Eye (tissue), 1 donor: ENCODE measurements at regions not wholly inside any gene's neighbourhood (a gene's known extent, or its start where the extent isn't known, plus 50 kb on each side); places are given as distances from the start of the nearest gene placed in this dataset.
"Not testable (repeated sequence)": the region's sequence is repeated elsewhere in the genome, so short reads cannot be mapped to it uniquely, and the experiment has no call there.

Experiments used
- DNase-seq: peaks from one replicate; pipeline ENCODE4 v3.0.0-alpha.2; 2015

DNA sequence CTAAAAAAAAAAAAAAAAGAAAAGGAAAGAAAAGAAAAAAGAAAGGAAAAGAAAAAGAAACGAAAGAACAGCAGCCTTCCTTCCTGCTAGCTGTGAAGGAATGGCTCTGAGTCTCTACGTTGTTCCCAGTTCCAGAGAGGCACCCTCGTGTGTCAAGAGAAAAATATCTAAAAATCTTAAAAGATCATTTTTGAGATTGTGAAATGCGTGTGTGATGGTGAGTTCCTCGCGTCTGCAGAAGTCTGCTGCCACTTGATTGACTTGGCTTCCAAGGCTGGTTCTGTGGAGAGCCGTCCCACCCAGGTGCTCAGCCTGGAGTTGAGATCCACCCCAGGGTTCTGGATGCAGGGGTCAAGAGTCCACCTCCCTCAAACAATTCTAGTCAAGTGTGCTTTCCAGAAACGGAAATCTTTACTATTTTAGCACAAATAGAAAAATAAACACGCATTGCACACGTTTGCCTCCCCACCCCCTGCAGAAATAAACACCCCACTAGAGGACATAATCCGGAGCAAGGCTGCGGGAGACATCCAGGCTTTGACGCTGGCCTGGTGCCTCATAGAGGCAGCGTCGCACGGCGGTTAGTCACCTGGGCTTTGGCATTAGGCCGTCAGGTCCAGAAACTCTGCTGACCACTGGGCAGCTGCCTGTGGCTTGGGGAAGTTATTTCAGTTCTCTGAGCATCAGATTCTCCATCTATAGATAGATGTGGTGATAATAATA lies 265.4 kb downstream of the FAM43A start:
- no peak for DNase-seq

DNA sequence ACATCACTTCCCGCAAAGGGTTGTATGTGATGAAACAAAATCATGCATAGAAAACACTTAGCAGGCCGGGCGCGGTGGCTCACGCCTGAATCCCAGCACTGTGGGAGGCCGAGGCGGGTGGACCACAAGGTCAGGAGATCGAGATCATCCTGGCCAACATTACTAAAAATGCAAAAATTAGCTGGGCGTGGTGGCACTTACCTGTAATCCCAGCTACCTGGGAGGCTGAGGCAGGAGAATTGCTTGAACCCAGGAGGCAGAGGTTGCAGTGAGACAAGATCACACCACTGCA lies 265.9 kb downstream of the FAM43A start:
- not testable (repeated sequence) for DNase-seq

DNA sequence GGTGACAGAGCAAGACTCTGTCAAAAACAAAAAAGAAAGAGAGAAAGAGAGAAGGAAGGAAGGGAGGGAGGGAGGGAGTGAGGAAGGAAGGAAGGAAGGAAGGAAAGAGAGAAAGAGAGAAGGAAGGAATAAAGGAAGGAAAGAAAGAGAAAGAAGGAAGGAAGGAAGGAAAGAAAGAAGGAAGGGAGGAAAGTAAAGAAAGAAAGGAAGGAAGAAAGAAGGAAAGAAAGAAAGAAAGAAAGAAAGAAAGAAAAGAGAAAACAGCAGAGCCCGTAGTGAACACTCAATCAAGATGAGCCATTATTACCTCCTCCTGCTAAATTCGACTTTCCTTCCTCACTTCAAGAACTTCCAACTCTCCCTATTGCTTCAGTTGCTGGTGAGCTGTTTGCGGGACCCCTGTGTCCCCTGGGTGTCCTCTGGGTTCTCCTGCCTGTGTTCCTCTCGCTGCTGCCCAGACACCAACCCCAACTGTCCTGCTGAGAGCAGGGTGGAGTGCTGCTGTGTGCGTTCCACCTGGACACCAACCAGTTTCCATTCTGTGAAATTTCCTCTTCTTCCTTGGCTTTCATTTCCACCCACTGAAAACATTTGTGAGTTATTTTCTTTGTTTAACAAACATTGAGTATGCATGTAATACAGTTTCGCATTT lies 266.4 kb downstream of the FAM43A start:
- DNase-seq, result no peak

DNA sequence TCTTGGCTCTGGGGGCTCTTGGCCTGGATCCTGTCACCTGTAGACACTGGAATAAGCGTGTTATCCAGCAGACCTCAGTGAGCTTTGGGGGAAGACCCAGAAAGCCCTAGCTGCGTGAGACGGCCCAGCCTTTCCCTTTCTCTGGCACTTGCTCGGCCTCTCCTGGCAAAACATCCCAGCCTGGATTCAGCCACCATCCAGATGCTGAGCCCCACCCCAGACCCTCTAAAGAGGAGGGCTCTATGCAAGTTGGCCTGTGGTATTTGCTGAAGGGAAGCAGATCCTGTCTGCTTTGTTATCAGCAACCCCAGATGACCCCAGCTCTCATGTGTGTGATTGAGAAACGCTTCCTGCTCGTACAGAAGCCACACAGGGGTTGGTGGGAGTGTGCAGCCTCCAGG lies 267.2 kb downstream of the FAM43A start:
- DNase-seq, result no peak

DNA sequence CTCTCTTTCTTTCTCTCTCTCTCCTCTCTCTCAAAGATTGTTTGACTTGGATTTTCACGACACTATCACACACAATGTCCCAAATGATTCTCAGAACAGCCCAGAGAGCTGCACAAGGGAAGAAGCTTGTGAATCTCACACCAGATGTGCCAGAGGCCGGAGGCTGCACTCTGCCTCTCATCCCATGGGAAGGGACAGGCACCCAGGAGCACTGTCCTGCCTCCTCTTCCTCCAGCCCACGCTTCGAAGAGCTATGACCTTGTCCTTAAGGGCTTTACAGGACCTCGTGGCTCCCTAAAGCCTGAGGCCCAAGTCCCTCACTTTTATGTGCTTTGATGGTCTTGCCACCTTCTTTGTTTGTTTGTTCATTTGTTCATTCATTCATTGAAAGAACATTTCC lies 267.6 kb downstream of the FAM43A start:
- DNase-seq, result no peak

DNA sequence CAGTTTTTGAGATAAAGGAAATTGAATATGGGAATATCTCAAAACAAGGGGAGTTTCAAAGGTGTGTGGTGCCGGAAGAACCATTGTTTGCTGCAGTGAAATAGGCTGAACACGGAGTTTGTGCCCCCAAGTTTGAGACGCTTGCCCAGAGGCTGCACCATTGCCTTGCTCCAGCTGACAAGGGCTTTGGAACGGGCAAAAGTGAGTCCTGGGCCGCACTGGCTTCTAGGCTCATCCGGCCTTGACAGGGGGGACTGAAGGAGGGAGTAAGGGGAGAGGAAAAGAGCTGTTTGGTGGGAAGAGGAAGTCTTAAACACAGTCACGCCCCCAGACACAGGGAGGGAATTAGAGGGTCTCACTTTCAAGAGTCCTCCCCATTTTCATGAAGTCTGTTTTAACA lies 269.9 kb downstream of the FAM43A start:
- no peak for DNase-seq

DNA sequence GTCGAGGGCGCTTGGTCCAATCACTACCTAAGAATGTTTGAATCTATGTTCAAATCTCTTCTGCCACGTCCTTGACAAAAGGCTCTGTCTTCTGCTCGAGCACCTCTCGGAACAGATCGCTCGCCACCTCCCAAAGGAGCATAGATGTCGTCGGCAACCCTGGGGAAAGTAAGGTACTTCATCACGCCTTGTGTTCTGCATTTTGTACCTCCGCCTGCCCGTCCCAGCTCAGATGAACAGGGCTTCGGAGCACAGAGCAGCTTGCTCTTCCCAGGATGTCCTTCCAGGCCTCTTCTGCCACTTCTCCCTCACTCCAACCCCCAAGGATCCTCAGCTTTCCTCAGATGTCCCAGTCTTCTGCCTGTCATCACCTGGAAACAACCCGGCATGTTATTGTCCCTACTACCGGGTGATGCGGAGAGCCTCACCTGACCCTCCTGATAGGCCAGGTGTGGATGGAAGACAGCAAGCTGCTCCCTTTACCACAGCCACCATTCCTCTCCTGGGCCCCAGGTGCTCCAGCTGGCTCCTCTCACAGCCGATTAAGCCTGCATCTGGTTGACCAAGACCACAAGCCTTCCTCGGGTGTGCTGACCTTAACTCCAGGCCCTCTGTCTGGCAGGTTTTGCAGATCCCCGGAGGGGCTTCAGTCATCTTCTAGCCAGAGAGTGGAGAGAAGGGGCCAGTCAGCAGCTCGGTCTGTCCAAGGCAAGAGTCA lies 270.5 kb downstream of the FAM43A start:
- no peak for DNase-seq

DNA sequence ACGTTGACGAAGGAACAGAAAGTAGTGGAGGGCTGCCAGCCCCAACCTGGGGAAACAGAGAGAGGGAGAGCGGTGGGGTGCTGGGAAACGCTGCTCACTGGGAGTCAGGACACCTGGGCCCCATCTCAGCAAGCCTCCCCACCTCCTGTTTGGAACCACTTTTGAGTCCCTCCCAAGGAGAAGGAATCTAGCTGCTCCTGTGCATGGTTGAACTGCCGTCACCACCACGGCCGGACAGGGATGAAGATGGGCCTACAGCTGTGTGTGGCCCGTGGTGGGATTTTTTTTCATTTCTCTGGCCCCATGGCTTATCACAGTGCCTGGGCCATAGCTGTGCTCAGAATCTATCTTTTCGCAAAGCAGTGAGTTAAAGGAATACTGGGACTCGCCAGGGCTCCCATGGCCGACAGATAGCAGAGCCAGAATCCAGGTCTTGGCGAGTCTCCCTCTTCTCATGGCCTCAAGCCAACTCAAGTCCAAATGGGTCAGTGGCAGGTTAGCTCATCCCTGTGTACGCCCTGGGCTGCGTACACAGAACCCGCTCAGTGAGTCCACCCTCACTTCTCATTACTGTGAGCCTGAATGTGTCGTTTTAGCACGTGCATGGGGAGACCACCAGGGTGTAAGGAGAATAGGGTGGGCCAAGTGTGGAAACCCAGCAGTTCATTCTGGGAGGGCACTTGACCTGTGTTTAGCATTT lies 271.2 kb downstream of the FAM43A start:
- no peak for DNase-seq

DNA sequence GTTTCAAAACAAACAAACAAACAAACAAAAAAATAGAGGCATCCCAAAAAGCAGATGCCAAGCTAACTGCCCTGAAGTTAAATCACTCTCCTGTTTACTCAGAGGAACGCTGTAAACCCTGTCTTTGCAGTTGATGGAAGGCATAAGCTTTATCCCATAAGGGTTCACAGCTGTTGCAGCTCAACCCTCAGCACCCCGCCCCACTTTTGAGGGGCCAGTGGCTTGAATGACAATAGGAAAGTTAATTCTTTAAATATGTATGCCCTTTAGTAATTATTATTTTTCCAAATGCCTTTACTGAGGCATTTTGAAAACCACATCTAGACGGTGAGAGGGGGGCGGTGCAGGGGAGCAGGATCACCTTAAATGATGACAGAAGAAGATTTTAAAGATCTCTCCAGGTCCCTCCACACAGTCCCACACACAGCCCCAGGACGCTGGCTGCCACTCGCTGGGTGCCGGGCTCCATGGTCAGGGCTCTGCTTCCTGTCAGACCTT lies 272.1 kb downstream of the FAM43A start:
- DNase-seq, result no peak

DNA sequence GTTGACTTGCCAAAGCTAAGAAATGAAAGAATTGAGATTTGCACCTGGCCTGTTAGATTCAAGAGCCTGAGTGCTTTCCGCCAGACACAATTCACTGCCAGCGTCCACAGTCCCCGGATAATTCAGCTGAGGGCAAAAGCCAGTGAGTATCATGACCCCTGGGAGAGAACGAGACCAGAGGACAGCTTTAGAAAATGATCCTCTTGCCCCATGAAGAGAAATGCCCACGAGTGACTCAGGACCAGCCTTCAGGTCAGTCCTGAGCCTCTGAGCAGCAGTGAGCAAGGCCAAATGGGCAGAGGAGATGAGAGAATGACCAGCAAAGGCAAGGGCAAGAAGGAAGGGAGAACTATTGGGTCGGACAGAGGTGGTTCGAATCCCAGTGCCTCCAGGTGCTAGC lies 273.5 kb downstream of the FAM43A start:
- DNase-seq, result no peak

DNA sequence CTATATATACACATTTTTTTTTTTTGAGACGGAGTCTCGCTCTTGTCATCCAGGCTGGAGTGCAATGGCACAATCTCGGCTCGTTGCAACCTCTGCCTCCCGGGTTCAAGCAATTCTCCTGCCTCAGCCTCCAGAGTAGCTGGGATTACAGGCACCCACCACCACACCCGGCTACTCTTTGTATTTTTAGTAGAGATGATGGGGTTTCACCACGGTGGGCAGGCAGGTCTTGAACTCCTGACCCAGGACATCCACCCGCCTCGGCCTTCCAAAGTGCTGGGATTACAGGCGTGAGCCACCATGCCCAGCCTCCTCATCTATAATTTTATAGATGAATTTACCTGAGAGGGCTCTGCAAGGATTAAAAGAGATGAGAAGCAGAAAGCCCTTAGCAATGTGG lies 274.0 kb downstream of the FAM43A start:
- DNase-seq, result not testable (repeated sequence)

DNA sequence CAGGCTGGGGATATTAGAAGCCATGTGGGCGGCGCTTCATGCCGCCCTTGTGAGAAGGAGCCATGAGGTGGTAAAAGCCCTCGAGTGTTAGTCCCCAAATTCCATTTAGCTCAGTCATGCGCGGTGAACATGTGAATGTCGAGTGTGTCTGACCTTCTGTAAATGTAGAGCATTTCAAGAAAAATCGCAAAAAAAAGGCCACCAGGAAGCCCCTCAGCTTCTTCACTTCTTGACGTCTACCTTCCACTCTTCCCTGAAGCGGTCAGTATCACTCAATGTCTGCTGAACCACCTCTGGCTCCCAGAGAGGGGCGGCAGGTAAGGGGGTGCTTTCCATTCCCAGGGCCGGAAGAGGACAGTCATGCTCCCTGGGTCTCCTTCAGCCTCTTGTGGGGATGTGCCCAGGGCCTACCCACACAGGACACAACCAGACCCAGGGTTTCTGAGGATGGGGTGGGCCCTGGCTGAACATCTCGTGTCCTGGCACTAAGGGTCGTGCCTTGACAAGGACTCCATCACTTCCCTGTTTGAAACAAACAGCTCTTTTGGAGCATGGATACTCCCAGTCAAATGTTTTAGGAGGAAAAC lies 274.9 kb downstream of the FAM43A start:
- DNase-seq, result no peak

DNA sequence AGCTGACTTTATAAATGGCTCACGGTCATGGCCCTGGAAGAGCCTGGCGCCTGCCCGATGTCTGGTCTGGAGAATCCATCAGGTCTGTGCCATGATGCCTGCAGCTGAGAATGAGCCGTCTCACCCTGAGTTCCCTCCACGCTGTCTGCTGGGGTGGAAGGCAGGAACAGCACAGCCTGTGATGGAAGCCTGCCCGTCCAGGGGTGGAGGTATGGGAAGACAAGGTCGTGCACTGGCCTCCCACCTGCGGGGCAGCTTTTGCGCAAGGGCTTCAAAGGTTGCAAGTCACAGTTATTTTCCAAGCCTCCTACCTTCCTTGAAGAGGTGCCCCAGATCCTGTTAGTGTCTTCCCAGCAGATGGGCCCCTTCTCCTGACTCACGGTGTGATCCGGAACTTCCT lies 275.5 kb downstream of the FAM43A start:
- no peak for DNase-seq

DNA sequence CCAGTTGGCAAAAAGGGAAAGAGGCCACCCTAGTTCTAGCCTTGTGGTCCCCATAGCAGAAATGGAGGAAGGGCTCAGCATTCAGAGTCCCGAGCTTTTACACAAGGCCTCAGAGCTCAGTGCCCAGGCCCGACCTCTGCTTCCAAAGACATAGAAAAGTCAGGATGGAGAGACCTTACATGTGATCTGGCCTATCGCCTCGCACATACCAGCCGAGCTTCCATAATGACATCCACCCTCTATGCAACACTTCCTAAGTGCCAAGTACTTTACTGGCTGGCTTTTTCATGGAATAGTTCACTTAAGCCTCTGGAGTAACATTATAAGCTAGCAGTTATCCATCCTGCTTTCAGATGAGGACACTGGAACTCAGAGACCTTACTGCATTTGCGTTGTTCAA lies 275.9 kb downstream of the FAM43A start:
- no peak for DNase-seq

DNA sequence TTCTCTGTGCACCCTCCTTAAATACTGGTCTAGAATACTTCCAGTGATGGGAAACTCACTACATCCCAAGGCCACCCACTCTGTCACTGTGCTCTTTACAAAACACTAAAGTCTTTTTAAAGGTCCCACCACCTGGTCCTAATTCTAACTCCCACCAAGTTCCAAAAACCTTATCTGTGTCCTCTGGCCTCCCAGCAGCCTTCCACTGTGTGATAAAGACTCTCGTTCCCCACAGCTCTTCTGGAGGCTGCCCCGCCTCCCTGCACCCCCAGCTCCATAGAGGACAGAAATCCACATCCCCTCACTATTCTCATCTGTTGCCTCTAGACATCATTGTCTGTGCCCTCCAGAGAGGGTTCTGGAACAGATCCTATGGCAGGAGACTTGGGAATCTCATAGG lies 276.4 kb downstream of the FAM43A start:
- no peak for DNase-seq

DNA sequence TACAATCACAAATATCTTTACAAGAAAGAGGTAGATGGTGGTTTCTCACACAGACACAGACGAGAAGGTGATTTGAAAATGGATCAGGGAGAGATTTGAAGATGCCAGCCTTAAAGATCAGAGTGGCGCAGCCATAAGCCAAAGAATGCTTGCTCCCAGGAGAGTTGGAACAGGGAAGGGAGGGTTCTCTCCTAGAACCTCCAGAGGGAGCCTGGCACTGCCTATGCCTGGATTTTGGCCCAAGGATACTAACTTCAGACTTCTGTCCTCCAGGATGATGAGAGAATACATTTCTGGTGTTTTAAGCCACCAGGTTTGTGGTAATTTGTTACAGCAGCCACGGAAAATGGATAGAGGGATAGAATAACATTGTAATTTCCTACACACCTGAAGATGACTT lies 279.1 kb downstream of the FAM43A start:
- DNase-seq, result no peak

DNA sequence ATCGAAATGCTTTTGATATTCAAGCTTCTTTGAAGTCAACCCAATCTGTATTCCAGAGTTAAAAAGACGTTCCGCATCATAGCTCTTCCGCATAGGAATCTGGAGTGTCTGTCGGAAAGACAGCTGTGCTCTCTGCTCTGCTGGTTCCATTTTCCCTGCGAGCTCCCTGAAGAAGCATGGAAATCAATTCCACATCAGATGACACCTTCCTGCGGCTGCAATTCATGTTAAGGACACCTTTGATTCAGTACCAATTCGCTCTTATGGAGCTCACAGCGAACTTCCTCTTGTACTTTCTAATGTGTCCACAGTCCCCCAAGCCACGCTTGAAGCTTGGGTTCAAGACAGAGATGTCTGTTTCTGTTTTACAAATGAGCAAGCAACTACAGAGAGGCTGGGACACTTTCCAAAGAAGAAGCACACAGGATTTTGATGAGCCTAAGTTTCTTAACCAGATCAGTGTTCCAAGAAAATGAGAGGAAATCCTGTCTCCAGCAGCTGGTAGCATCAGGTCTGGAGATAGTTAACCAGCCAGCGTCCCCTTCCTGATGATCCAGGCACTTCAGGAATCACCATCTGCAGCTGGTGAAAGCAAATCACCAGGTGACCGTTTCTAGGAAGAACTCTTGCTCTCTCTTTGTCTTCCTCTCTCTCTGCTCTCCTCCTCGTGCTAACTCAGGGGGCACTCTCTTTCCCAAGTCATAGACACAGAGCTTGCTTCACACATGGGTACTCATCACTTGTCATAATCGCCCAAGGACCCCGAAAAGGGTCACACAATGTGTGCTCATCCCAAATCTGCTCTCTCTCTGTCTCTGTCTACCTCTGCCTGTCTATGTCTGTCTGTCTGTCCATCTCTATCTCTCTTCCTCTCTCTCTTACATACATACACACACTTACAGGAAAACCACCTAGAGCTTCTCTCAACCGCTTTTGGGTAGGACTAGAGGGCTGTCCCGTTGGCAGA lies 281.8 kb downstream of the FAM43A start:
- DNase-seq, result peak; percentile 68

DNA sequence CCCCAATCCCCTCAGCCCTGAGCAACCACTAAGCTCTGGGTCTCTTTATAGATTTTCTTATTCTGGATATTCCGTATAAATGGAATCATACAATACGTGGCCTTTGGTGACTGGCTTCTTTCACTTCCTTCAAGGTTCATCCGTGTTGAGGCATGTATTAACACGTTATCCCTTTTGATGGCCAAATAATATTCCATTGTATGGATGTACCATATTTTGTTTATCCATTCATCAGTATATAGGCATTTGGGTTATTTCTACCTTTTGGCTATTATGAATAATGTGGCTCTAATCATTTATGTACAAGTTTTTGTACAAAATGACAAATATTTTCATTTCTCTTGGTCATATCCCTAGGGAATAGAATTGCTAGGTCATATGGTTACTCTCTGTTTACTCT lies 284.4 kb downstream of the FAM43A start:
- no peak for DNase-seq

DNA sequence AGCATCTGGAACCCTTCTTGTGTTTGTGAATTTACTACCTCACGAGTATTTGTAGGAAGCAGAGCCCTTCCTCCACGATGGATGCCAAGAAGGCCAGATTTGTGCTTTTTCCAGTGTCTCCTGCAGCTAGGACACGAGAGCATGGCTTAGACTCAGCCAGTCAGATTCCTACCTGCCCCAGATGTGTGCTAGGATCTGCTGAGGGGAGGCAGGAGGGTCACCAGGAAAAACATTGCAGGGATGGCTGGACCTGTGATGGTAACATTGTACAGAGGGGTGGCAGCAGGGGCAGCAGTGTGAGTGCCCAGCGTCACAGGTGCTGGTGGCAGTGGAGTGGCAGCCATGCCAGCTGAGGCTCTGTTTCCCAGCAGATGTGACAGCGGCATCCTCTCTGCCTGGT lies 285.3 kb downstream of the FAM43A start:
- no peak for DNase-seq

DNA sequence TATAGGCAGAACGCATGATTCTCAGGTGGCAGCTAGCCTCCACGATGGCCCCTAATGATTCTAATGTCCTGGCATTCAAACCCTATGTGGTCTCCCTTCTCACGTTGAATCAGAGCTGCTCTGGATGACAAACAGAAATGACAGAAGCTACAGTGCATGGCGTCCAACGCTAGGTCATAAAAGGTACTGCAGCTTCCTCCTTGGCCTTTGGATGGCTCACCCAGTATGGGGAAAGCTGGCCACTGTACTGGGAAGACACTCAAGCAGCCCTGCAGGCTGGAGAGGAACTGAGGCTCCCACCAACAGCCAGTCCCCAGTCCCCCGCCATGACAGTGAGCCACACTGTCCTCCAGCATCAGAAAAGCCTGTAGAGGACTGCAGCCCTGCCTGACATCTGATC lies 286.3 kb downstream of the FAM43A start:
- DNase-seq, result no peak

DNA sequence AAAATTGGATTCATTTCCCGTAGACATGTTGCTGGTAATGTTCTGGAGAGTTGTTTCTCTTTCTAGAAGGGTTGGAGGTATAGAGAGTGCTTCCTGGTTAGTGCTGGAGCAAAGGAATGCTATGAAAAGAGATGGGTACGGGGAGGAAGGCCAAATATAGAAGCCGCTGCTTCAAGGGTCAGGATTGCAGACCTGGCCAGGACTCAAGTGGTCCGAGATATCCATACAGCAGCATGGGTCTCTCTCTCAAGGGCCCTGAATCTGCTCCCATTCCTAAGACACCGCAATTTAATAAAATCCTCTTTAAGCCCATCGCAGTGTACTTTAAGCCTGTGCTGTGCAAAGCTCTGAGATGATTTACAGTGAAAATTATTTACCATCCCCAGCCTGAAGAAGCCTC lies 287.0 kb downstream of the FAM43A start:
- no peak for DNase-seq

DNA sequence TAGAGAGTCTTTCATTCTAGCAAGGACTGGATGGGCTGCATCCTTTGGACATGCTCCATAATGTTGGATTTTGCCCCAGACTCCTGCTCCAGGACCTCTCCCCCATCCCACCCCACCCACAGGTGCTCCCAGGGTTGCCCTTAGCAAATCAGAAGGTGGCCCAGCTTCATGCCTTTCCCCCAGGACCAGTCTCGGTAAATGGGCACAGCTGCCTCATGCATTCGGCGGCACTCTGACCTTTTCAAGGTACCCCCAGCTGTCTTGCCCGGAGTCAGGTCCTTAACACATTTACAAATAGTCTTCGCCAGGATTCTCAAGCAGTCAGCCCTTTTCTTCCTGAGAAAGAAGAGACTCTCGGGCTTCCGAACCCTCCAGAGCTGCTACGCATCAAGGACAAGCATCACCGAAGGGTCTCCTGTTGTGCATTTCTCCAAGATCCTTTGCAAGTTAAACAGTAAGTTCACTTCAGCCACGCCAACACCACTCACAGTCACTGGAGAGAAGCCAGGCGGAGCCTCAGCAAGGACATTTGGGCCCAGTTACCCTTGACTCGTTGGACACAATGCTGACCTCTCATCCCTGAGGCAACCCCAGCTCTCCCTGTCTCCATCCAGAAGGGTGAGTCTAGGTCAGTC lies 287.8 kb downstream of the FAM43A start:
- no peak for DNase-seq
